NCI-H345 (cell line): ENCODE measurements at regions not wholly inside any gene's neighbourhood (a gene's known extent, or its start where the extent isn't known, plus 50 kb on each side); places are given as distances from the start of the nearest gene placed in this dataset.

Experiments used
- DNase-seq: peaks from one replicate; lab custom pipeline; 2025; lab: John Stamatoyannopoulos, UW

DNA sequence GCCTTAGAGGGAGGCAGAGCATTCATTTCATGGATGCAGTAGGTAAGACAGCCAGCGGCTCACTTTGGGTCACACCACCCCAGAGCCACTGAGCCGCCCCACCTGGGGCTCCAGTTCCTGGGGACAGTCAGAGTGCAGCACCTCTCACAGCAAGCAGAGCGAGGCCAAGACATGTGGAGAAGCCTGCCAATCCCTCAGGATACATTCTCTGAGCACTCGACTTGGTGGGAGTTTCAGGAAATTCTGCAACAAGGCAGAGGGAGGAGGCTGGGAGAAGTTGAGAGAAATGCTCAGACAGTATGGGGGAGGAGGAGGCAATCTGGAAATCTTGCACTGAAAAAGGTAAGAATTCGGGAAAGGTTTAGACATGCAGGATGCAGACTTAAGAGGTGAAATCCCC lies 60.8 kb upstream of the WLS start:
- DNase-seq, result no peak

DNA sequence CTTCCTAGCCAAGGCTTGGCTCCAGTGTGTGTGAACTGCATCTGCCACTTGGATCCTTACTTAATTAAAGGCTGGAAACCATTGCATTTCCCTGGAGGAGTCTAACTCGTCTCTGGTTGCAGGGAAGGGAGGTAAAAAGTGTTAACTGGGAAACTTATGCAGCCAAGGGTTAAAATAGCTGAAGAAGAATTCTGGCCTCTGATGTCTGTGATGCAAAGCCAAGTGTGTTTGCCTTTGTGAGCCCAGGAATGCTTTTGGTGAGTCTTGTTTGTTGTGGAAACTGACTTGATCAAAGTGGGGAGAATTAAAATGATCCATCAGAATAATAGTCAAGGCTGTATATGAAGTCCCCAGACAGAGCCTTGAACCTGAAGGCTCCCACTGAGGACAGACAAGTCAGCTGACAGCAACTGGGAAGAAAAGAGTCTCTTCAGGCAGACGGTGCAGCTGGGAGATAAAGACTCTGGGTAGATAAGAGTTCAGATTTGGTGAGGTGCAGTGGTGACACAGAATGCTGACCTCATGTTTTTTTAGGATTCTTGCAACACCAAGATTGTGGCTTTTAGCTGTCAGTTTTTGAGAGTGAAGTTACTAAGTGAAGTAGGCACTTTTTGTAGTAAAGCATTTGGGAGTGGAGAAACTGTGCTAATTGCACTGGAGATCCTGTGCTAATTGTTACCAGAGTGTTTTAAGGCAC lies 59.5 kb upstream of the WLS start:
- DNase-seq, result no peak

DNA sequence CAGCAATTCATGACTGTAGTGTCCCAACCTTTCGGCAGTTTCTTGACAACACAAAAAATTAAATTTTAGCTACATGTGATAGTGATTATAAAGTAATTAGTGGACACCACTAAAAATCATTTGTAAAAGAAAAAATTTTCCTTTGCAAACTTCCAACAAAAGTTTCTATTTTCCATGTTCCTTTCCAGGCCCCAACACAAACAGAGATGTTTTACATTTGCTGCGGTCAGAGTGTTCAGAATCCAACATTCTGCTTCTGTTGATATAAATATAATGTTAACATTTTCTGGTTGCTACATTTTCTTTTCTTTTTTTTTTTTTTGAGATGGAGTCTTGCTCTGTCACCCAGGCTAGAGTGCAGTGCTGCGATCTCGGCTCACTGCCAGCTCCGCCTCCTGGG lies 54.9 kb upstream of the WLS start:
- no peak for DNase-seq

DNA sequence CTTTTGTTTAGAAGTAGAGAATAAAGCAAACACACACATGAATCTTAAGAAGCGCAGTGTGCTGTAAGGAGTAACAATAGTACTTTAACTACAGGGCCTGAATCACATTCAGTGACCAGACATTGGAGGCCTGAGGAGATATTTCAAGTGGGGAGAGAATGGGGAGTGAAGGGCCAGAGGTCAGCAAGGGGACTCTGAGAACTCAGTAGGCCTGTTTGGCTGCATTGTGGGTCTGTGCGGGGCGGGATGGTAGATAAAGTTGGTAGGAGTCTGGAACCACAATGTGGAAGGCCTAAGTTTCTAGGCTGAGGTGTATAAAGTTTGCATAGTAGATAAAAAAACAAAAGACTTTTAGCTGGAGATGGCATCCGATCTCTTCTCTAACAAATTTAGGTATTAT lies 52.7 kb upstream of the WLS start:
- no peak for DNase-seq

DNA sequence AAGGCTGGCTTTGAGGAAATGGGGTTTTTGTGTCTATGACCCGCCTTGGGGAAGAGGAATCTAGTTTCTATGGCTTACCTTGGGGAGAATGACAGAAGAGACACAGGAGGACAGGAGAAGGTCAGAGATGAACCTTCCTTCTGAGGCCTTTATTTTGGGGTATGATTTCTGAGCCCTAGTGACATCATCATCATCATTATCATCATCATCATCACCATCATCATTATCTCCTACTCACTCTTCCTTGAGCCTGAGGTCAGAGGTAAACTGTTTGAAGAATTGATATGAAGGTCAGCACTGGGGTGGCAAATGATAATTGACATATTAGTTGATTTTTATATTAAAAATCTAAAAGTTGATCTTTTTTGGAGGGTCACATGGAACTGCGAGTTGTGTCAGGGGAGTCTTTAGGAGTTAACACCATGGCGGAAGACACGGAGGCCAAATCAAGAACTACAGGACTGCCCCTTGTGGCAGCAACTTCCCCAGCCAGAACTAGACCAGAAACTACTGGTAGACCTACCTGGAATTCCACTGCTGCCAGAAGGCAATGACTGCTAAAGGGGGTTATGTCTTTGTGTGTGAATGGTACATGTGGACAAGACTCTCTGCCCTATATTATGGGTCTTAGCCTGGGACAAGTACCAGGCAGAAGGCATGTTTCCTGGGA lies 49.8 kb upstream of the WLS start:
- DNase-seq, result no peak
